Endothelial cell of umbilical vein (primary cell): ENCODE measurements at regions not wholly inside any gene's neighbourhood (a gene's known extent, or its start where the extent isn't known, plus 50 kb on each side); places are given as distances from the start of the nearest gene placed in this dataset.
"Not testable (repeated sequence)": the region's sequence is repeated elsewhere in the genome, so short reads cannot be mapped to it uniquely, and the experiment has no call there.

Source experiments
- CTCF ChIP-seq, 2 donors: IDR thresholded peaks; 1 replicate in 1 of 2; 2 replicates in 1 of 2; pipeline ENCODE4 v1.5.1; 2011; ENCODE audit warnings: low read length in 2 of 2, mild to moderate bottlenecking in 2 of 2, moderate library complexity in 2 of 2, control low read depth in 1 of 2, inconsistent platforms in 1 of 2, low read depth in 1 of 2; ENCODE audit not compliant: insufficient read depth in 1 of 2; ENCODE audit errors: extremely low read depth in 1 of 2
- JUN ChIP-seq: IDR thresholded peaks from 2 replicates; pipeline ENCODE4 v1.6.1; 2011; ENCODE audit warnings: borderline replicate concordance, low read depth; ENCODE audit not compliant: insufficient read length, insufficient read depth
- MAX ChIP-seq: IDR thresholded peaks from 2 replicates; pipeline ENCODE4 v1.6.1; 2011; ENCODE audit not compliant: insufficient read depth, insufficient read length
- POLR2A ChIP-seq: IDR thresholded peaks from 2 replicates; pipeline ENCODE4 v1.6.1; 2012; ENCODE audit warnings: low read depth, mild to moderate bottlenecking, control low read depth, low read length
- POLR2AphosphoS5 ChIP-seq: IDR thresholded peaks from 2 replicates; pipeline ENCODE4 v1.6.1; 2012; ENCODE audit warnings: low read depth, mild to moderate bottlenecking, control low read depth, low read length, moderate library complexity; ENCODE audit not compliant: insufficient read depth

- not testable (repeated sequence) for TF ChIP-seq CTCF (IDR thresholded peaks at IDR 0.05; ENCODE audit: extremely low read depth in 1 of 2, insufficient read depth in 1 of 2, low read depth in 1 of 2, low read length in 2 of 2); POLR2A; JUN; POLR2AphosphoS5; MAX
These were observed 87.3 kb upstream of the HSFY2 start for GRCh38 chrY:18860856-18861255.
